NCI-H187 treated with DMSO at 0.1 percent for 48 hours (cell line): ENCODE measurements at regions not wholly inside any gene's neighbourhood (a gene's known extent, or its start where the extent isn't known, plus 50 kb on each side); places are given as distances from the start of the nearest gene placed in this dataset.
"Not testable (repeated sequence)": the region's sequence is repeated elsewhere in the genome, so short reads cannot be mapped to it uniquely, and the experiment has no call there.

ENCODE experiments used
- DNase-seq: peaks from one replicate; lab custom pipeline; 2025; lab: John Stamatoyannopoulos, UW

- DNase-seq, result not testable (repeated sequence)
Observed at GRCh38 chr4:3589946-3590924, 58.0 kb upstream of the LRPAP1 start.

GRCh38 chr4:3589379-3589778 lies 57.2 kb upstream of the LRPAP1 start:
- DNase-seq, result not testable (repeated sequence)

GRCh38 chr4:3588517-3589194 lies 56.4 kb upstream of the LRPAP1 start:
- not testable (repeated sequence) for DNase-seq

GRCh38 chr4:3586596-3586995 lies 54.4 kb upstream of the LRPAP1 start:
- not testable (repeated sequence) for DNase-seq

- not testable (repeated sequence) for DNase-seq
Observed at GRCh38 chr4:3585567-3585966, 53.3 kb upstream of the LRPAP1 start.

- DNase-seq, result no peak
Observed at GRCh38 chr4:3582091-3582475, 49.9 kb upstream of the LRPAP1 start.
